ENCODE measurements at regions not wholly inside any gene's neighbourhood (a gene's known extent, or its start where the extent isn't known, plus 50 kb on each side); places are given as distances from the start of the nearest gene placed in this dataset.

DNA sequence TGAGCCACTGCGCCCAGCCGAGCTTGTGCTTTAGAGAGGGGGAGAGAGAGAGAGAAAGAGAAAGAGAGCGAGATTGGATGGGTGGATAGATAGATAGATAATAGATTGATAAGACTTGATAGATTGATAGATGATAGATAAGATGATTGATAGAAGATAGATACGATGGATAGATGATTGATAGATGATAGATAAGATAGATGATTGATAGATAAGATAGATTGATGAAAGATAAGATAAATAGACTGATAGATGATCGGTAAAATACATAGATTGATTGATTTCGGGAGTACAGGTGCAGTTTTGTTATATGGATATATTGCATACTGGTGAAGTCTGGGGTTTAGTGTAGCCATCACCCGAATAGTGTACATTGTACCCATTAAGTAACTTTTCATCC, 65.9 kb downstream of the SPRING1 start:
- TF ChIP-seq POLR2A (IDR thresholded peaks at IDR 0.05) (no peak), EP300 (IDR thresholded peaks at IDR 0.05) (no peak)
- TF ChIP-seq, protein P1, sequence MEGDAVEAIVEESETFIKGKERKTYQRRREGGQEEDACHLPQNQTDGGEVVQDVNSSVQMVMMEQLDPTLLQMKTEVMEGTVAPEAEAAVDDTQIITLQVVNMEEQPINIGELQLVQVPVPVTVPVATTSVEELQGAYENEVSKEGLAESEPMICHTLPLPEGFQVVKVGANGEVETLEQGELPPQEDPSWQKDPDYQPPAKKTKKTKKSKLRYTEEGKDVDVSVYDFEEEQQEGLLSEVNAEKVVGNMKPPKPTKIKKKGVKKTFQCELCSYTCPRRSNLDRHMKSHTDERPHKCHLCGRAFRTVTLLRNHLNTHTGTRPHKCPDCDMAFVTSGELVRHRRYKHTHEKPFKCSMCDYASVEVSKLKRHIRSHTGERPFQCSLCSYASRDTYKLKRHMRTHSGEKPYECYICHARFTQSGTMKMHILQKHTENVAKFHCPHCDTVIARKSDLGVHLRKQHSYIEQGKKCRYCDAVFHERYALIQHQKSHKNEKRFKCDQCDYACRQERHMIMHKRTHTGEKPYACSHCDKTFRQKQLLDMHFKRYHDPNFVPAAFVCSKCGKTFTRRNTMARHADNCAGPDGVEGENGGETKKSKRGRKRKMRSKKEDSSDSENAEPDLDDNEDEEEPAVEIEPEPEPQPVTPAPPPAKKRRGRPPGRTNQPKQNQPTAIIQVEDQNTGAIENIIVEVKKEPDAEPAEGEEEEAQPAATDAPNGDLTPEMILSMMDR (IDR thresholded peaks at IDR 0.05) = no peak

All from ovary (tissue), 3 donors.